Spinal cord (tissue), 9 donors: ENCODE measurements at regions not wholly inside any gene's neighbourhood (a gene's known extent, or its start where the extent isn't known, plus 50 kb on each side); places are given as distances from the start of the nearest gene placed in this dataset.

Experiments
- DNase-seq, 6 donors: peaks; one replicate each; pipeline versions ENCODE4 v3.0.0 to v3.0.0-alpha.2; 2013 to 2015; ENCODE audit warnings: low spot score in 6 of 6, low read depth in 4 of 6
- H3K27ac ChIP-seq: one replicate; pipeline ENCODE4 v1.5.1; 2013; ENCODE audit warnings: low read depth, low read length, control low read depth
- H3K27me3 ChIP-seq: one replicate; pipeline ENCODE4 v1.6.1; 2013; ENCODE audit warnings: low read length; ENCODE audit not compliant: control insufficient read depth, insufficient read depth
- H3K36me3 ChIP-seq: one replicate; pipeline ENCODE4 v1.6.1; 2013; ENCODE audit warnings: low read length; ENCODE audit not compliant: control insufficient read depth, insufficient read depth
- H3K4me1 ChIP-seq: one replicate; pipeline ENCODE4 v1.6.1; 2013; ENCODE audit warnings: low read length; ENCODE audit not compliant: control insufficient read depth, insufficient read depth
- H3K4me3 ChIP-seq: one replicate; pipeline ENCODE4 v1.5.1; 2013; ENCODE audit warnings: low read depth, low read length, control low read depth
- H3K9me3 ChIP-seq: one replicate; pipeline ENCODE4 v1.6.1; 2013; ENCODE audit warnings: low read length; ENCODE audit not compliant: control insufficient read depth, insufficient read depth
- WGBS: methylation state at CpG from one replicate; pipeline ENCODE4 v1.1.5; 2013; ENCODE audit warnings: missing lambda C conversion rate; ENCODE audit not compliant: insufficient coverage; 5-methylcytosine and 5-hydroxymethylcytosine counted together
- donor health status: healthy.

- WGBS: no CpG with 5 or more reads among the region's 1 CpG
- no peak overlapping the region for H3K4me3 ChIP-seq
- H3K27ac ChIP-seq: no peak overlapping the region
- H3K36me3 ChIP-seq: no peaks in the 10 kb centered on the region
- H3K4me1 ChIP-seq: no peaks in the 10 kb centered on the region
- no peak for DNase-seq
- peaks cover 3% of the 10 kb centered on the region for H3K9me3 ChIP-seq
- no peaks in the 10 kb centered on the region for H3K27me3 ChIP-seq
These were observed 619.8 kb downstream of the HINT1 start for GRCh38 chr5:130545291-130545690.

- H3K36me3 ChIP-seq: no peaks in the 10 kb centered on the region
- no peak for DNase-seq
- H3K4me1 ChIP-seq: no peaks in the 10 kb centered on the region
- H3K27ac ChIP-seq: no peak overlapping the region
- H3K4me3 ChIP-seq: no peak overlapping the region
- peaks cover 3% of the 10 kb centered on the region for H3K9me3 ChIP-seq
- no CpG with 5 or more reads among the region's 3 CpGs for WGBS
- no peaks in the 10 kb centered on the region for H3K27me3 ChIP-seq
These were observed 623.3 kb downstream of the HINT1 start for GRCh38 chr5:130541617-130542221.

GRCh38 chr5:130536691-130537090, 628.4 kb downstream of the HINT1 start:
- Histone ChIP-seq H3K9me3 (no peaks in the 10 kb centered on the region), H3K4me1 (no peaks in the 10 kb centered on the region), H3K4me3 (no peak overlapping the region), H3K27ac (no peak overlapping the region), H3K36me3 (no peaks in the 10 kb centered on the region), H3K27me3 (no peaks in the 10 kb centered on the region)
- no CpG with 5 or more reads among the region's 1 CpG for WGBS
- no peak for DNase-seq

- H3K27me3 ChIP-seq: no peaks in the 10 kb centered on the region
- no peak overlapping the region for H3K27ac ChIP-seq
- H3K4me1 ChIP-seq: no peaks in the 10 kb centered on the region
- no peak for DNase-seq
- no peaks in the 10 kb centered on the region for H3K36me3 ChIP-seq
- no peaks in the 10 kb centered on the region for H3K9me3 ChIP-seq
- no peak overlapping the region for H3K4me3 ChIP-seq
These were observed 628.5 kb downstream of the CHSY3 start for GRCh38 chr5:130532786-130533185.

- H3K36me3 ChIP-seq: no peaks in the 10 kb centered on the region
- H3K9me3 ChIP-seq: no peaks in the 10 kb centered on the region
- no peak overlapping the region for H3K4me3 ChIP-seq
- WGBS: 100% methylated on average over 1 of the region's 8 CpGs
- H3K27ac ChIP-seq: no peak overlapping the region
- H3K27me3 ChIP-seq: no peaks in the 10 kb centered on the region
- DNase-seq: no peak
- H3K4me1 ChIP-seq: no peaks in the 10 kb centered on the region
These were observed 625.5 kb downstream of the CHSY3 start for GRCh38 chr5:130529511-130530485.

- Histone ChIP-seq H3K27ac (no peak overlapping the region), H3K36me3 (no peaks in the 10 kb centered on the region), H3K4me1 (no peaks in the 10 kb centered on the region), H3K9me3 (no peaks in the 10 kb centered on the region), H3K4me3 (no peak overlapping the region), H3K27me3 (no peaks in the 10 kb centered on the region)
- WGBS: 100% methylated on average over 1 of the region's 1 CpG
- no peak for DNase-seq
These were observed 624.8 kb downstream of the CHSY3 start for GRCh38 chr5:130529111-130529510.

- no peak overlapping the region for H3K4me3 ChIP-seq
- H3K4me1 ChIP-seq: no peaks in the 10 kb centered on the region
- no peaks in the 10 kb centered on the region for H3K9me3 ChIP-seq
- H3K27ac ChIP-seq: no peak overlapping the region
- no peaks in the 10 kb centered on the region for H3K27me3 ChIP-seq
- DNase-seq: no peak
- H3K36me3 ChIP-seq: no peaks in the 10 kb centered on the region
These were observed 624.2 kb downstream of the CHSY3 start for GRCh38 chr5:130528474-130528873.

GRCh38 chr5:130526708-130527107, 622.4 kb downstream of the CHSY3 start:
- Histone ChIP-seq H3K27me3 (no peaks in the 10 kb centered on the region), H3K36me3 (no peaks in the 10 kb centered on the region), H3K4me1 (no peaks in the 10 kb centered on the region), H3K27ac (no peak overlapping the region), H3K4me3 (no peak overlapping the region), H3K9me3 (no peaks in the 10 kb centered on the region)
- no CpG with 5 or more reads among the region's 3 CpGs for WGBS
- DNase-seq: peak in 3 of 6 donors; percentile 3 to 65 (median 13)

GRCh38 chr5:130520211-130520610, 615.9 kb downstream of the CHSY3 start:
- Histone ChIP-seq H3K4me3 (no peak overlapping the region), H3K27ac (no peak overlapping the region), H3K36me3 (no peaks in the 10 kb centered on the region), H3K4me1 (no peaks in the 10 kb centered on the region), H3K9me3 (peaks cover 5% of the 10 kb centered on the region), H3K27me3 (no peaks in the 10 kb centered on the region)
- WGBS: no CpG with 5 or more reads among the region's 1 CpG
- no peak for DNase-seq
